Rectal smooth muscle tissue (tissue), 1 donor: ENCODE measurements at regions not wholly inside any gene's neighbourhood (a gene's known extent, or its start where the extent isn't known, plus 50 kb on each side); places are given as distances from the start of the nearest gene placed in this dataset.
"Not testable (repeated sequence)": the region's sequence is repeated elsewhere in the genome, so short reads cannot be mapped to it uniquely, and the experiment has no call there.

Experiments
- H3K27ac ChIP-seq: one replicate; pipeline ENCODE4 v1.7.0; 2013; ENCODE audit warnings: low read depth, low read length, inconsistent platforms
- H3K27me3 ChIP-seq: one replicate; pipeline ENCODE4 v1.7.0; 2013; ENCODE audit warnings: low read length; ENCODE audit not compliant: control insufficient read depth, insufficient read depth
- H3K36me3 ChIP-seq: one replicate; pipeline ENCODE4 v1.7.0; 2013; ENCODE audit warnings: low read length; ENCODE audit not compliant: control insufficient read depth, insufficient read depth
- H3K4me1 ChIP-seq: one replicate; pipeline ENCODE4 v1.7.0; 2013; ENCODE audit warnings: low read length; ENCODE audit not compliant: control insufficient read depth, insufficient read depth
- H3K4me3 ChIP-seq: one replicate; pipeline ENCODE4 v1.7.0; 2013; ENCODE audit warnings: low read length
- H3K9ac ChIP-seq: one replicate; pipeline ENCODE4 v1.7.0; 2013; ENCODE audit warnings: low read length

DNA sequence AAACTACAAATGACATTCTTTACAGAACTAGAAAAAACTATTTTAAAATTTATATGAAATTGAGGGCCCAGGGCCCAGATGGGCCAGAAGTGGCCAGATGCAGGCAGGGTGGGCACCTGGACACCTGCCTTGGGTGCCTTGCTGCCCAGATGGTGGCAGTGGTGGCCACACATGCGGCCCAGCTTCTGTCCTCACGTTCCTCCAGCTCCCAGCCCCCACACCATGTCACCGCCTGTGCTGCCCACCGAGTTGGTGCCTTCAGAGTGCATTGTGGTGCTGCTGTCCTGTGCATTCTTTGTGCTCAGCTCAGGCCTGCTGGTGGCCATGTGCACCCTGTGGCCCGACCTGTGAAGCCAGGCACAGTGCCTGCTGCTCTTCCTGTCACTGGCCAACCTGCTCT is 216.8 kb upstream of the CXADR start:
- no peaks in the 10 kb centered on the region for H3K4me1 ChIP-seq
- H3K4me3 ChIP-seq: no peak overlapping the region
- H3K27me3 ChIP-seq: no peaks in the 10 kb centered on the region
- H3K27ac ChIP-seq: no peak overlapping the region
- no peak overlapping the region for H3K9ac ChIP-seq
- H3K36me3 ChIP-seq: no peaks in the 10 kb centered on the region

DNA sequence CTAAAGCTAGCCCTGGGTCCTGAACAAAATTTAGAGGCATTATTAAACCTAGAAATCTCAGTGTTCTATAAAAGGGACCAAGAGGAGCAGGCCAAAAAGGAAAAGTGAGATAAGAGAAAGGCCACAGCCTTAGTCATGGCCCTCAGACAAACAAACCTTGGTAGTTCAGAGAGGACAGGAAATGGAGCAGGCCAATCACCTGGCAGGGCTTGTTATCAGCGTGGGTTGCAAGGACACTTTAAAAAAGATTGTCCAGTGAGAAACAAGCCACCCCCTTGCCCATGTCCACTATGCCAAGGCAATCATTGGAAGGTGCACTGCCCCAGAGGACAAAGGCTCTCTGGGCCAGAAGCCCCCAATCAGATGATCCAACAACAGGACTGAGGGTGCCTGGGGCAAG is 213.3 kb upstream of the CXADR start:
- not testable (repeated sequence) for H3K9ac ChIP-seq, H3K36me3 ChIP-seq, H3K4me1 ChIP-seq, H3K4me3 ChIP-seq, H3K27me3 ChIP-seq, H3K27ac ChIP-seq

DNA sequence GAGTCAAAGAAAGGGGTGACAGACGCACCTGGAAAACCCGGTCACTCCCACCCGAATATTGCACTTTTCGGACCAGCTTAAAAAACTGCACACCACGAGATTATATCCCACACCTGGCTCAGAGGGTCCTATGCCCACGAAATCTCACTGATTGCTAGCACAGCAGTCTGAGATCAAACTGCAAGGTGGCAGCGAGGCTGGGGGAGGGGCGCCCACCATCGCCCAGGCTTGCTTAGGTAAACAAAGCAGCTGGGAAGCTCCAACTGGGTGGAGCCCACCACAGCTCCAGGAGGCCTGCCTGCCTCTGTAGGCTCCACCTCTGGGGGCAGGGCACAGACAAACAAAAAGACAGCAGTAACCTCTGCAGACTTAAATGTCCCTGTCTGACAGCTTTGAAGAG is 185.1 kb upstream of the CXADR start:
- H3K4me1 ChIP-seq, H3K27ac ChIP-seq, H3K9ac ChIP-seq, H3K36me3 ChIP-seq, H3K27me3 ChIP-seq, H3K4me3 ChIP-seq: not testable (repeated sequence)

DNA sequence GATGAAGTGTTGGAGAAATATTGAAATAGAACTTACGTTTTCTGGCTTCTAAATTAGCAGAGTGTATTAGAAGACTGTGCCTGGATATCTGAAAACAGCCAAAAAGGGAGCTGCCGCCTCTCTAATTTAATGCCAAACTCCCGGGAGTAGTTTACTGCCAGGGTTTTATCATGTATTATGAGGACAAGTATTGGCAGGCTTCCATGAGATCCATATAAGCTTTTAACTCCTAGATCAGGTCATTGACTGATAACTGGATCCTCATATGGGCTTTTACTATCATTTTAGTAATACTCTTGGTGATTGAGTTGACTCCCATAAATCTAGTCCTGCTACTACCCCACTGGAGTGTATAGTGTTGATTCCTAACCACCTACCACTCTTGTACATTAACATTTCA is 178.4 kb upstream of the CXADR start:
- Histone ChIP-seq H3K27me3 (no peaks in the 10 kb centered on the region), H3K4me3 (no peak overlapping the region), H3K9ac (no peak overlapping the region)

DNA sequence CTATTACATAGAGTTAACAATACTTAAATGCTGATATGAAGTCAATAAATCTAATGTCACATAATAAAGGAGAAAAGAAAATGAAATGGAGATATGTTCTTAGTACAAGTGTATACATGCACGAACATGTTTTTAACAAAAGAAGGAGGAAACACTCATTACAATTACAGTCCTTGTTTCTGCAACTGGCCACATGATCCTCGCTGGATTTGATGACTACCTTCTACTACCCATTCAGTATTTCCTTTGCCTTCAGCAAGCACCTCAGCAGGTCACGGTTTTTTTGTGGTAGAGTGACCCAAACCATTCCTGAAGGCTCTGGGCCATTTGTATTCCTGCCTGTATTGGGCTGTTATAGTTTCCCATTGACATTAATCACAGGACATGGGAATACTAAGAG is 172.8 kb upstream of the CXADR start:
- Histone ChIP-seq H3K27ac (no peak overlapping the region), H3K4me1 (no peaks in the 10 kb centered on the region), H3K36me3 (no peaks in the 10 kb centered on the region), H3K4me3 (no peak overlapping the region), H3K27me3 (no peaks in the 10 kb centered on the region), H3K9ac (no peak overlapping the region)

More for the DNA sequence above, 178.4 kb upstream of the CXADR start:
- Histone ChIP-seq H3K36me3 (no peaks in the 10 kb centered on the region), H3K4me1 (no peaks in the 10 kb centered on the region), H3K27ac (no peak overlapping the region)

DNA sequence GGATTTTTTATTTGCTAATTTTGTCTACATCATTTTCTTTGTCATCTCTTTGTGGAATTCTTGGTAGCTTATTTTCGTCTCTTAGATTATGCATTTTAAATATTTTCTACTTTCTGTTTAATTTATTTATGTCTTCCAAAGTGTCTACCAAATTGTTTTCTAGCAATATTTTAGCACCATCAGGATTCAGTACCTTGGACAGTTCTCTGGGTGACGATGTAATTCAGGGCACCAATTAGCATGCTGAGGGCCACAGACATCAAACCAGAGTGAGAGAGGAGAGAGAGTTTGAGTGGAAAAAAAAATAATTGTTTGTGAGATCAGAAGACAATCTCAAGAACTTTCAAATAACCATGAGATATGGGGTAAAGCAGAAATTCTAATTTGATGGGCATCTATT is 169.8 kb upstream of the CXADR start:
- Histone ChIP-seq H3K36me3 (no peaks in the 10 kb centered on the region), H3K27ac (no peak overlapping the region), H3K4me3 (no peak overlapping the region), H3K4me1 (no peaks in the 10 kb centered on the region), H3K9ac (no peak overlapping the region), H3K27me3 (no peaks in the 10 kb centered on the region)

DNA sequence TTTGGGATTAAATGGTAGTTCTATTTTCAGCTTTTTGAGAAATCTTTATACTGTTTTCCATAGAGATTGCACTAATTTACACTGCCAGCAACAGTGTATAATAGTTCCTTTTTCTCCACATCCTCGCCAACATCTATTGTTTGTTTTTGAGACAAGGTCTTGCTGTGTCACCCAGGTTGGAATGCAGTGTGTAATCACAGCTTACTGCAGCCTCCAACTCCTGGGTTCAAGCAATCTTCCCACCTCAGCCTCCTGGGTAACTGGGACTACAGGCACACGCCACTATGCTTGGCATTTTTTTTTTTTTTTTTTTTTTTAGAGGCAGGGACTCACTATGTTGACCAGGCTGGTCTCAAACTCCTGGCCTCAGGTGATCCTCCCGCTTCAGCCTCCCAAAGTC is 164.5 kb upstream of the CXADR start:
- H3K27me3 ChIP-seq: no peaks in the 10 kb centered on the region
- H3K9ac ChIP-seq: no peak overlapping the region
- H3K4me1 ChIP-seq: no peaks in the 10 kb centered on the region
- H3K4me3 ChIP-seq: no peak overlapping the region
- no peak overlapping the region for H3K27ac ChIP-seq
- H3K36me3 ChIP-seq: no peaks in the 10 kb centered on the region

DNA sequence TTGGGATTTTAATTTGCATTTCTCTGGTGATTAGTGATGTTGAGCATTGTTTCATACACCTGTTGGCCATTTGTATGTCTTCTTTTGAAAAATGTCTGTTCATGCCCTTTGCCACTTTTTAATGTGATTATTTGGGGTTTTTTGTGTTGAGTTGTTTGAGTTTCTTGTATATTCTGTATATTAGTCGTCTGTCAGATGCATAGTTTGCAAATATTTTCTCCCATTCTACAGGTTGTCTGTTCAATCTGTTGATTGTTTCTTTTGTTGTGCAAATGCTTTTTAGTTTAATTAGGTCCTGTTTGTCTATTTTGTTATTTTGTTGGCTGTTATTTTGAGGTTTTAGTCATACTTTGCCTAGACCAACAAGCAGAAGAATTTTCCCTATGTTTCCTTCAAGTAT is 164.0 kb upstream of the CXADR start:
- no peak overlapping the region for H3K9ac ChIP-seq
- H3K27me3 ChIP-seq: no peaks in the 10 kb centered on the region
- no peaks in the 10 kb centered on the region for H3K36me3 ChIP-seq
- H3K27ac ChIP-seq: no peak overlapping the region
- no peaks in the 10 kb centered on the region for H3K4me1 ChIP-seq
- H3K4me3 ChIP-seq: no peak overlapping the region

DNA sequence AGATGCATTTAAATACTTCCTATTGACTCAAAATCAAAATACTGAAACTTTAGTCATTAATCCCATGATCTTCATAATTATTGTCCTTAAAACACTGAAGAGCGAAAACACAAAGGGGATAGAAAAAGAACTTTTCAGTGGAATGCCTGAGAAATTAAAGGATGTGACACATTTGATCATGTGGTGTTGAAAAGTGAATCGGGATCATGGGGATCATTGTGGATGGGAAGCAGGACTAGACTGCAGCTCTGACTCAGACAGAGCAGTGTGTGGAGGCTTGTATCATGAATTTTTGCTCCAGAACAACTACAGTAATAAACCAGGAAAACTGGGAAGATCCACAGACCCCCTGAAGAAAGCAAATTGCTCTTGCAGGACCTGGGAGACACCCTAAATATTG is 161.1 kb upstream of the CXADR start:
- H3K36me3 ChIP-seq: no peaks in the 10 kb centered on the region
- no peak overlapping the region for H3K4me3 ChIP-seq
- H3K9ac ChIP-seq: no peak overlapping the region
- H3K4me1 ChIP-seq: no peaks in the 10 kb centered on the region
- H3K27me3 ChIP-seq: no peaks in the 10 kb centered on the region
- H3K27ac ChIP-seq: no peak overlapping the region

DNA sequence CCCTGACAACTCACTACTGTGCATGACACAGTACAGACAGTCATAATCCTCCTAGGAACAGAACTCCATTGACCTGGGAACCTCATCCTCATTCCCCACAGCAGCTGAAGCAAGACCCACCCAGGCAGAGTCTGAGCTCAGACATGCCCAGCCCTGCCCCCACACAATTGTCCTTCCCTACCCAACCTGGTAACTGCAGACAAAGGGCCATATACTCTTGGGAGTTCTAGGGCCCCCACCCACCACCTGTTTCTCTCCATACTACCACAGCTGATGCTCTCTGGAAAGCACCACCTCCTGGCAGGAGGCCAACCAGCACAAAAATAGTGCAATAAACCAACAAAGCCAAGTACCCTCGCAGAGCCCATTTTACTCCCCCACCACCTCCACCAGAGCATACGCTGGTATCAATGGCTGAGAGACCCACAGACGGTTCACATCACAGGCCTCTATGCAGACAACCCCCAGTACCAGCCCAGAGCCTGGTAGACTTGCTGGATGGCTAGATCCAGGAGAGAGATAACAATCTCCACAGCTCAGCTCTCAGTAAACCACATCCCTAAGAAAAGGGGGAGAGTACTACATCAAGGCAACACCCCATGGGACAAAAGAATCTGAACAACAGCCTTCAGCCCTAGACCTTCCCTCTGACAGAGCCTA is 159.7 kb upstream of the CXADR start:
- Histone ChIP-seq H3K9ac (no peak overlapping the region), H3K36me3 (no peaks in the 10 kb centered on the region), H3K27ac (no peak overlapping the region), H3K4me1 (no peaks in the 10 kb centered on the region), H3K4me3 (no peak overlapping the region), H3K27me3 (no peaks in the 10 kb centered on the region)

DNA sequence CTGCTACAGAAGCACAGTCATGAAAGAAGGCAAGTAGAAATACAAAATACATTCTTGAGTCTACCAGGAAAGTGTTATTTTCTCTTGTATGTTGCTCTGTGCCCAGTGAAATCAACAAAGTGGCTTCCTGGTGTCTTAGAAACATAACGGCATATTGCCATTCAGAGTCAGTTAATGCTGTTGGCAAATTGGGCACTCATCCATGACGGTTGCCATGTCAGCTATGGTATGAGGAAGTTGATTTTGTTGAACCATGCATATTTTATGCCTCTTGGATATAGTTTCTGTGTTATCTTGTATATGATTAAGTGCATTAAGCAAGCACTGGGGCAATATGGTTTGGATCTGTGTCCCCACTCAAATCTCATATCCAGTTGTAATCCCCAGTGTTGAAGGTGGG is 153.1 kb upstream of the CXADR start:
- Histone ChIP-seq H3K4me1 (no peaks in the 10 kb centered on the region), H3K36me3 (no peaks in the 10 kb centered on the region), H3K9ac (no peak overlapping the region), H3K4me3 (no peak overlapping the region), H3K27ac (no peak overlapping the region), H3K27me3 (no peaks in the 10 kb centered on the region)

DNA sequence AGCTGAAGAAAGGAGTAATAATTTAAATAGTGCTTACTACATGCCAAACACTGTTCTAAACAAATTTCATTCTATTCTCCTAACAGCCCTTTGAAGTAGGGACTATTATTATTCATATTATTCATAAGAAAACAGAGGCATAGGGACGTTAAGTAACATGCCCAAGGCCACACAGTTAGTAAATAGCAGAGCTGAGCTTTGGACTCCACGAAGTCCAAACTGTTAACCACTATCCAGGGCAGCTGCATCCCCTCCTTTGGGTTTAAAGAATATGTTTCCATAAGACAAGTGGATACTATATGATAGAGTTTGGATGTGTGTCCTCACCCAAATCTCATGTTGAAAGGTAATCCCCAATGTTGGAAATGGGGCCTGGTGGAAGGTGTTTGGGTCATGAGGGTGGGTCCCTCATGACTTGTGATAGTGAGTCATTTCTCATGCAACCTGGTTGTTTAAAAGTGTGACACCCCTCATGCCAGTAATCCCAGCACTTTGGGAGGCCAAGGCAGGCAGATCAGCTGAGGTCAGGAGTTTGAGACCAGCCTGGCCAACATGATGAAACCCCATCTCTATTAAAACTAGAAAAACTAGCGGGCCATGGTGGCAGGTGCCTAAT is 144.0 kb upstream of the CXADR start:
- Histone ChIP-seq H3K4me1 (no peaks in the 10 kb centered on the region), H3K27me3 (no peaks in the 10 kb centered on the region), H3K4me3 (no peak overlapping the region), H3K9ac (no peak overlapping the region), H3K36me3 (no peaks in the 10 kb centered on the region), H3K27ac (no peak overlapping the region)

DNA sequence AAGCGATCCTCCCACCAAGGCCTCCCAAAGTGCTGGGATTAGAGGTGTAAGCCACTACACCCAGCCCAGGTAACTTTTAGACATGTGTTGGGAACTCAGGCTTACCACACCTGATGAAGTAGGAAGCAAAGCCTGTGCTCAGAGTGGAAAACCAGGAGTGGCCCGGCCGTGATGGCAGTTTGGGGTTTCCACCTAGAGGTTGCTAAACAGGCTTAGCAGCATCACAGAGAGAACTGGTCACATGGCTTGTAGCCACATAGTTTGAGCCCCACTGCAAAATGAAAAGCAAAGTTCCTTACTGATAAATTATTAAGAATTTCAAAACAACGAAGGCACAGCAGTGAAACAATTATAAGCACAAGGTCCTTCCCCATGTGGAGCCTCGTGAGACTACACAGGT is 142.6 kb upstream of the CXADR start:
- H3K27me3 ChIP-seq: no peaks in the 10 kb centered on the region
- H3K4me3 ChIP-seq: no peak overlapping the region
- H3K27ac ChIP-seq: no peak overlapping the region
- no peak overlapping the region for H3K9ac ChIP-seq
- no peaks in the 10 kb centered on the region for H3K4me1 ChIP-seq
- no peaks in the 10 kb centered on the region for H3K36me3 ChIP-seq
